Nucleus accumbens (tissue), 56 donors: ENCODE measurements at regions not wholly inside any gene's neighbourhood (a gene's known extent, or its start where the extent isn't known, plus 50 kb on each side); places are given as distances from the start of the nearest gene placed in this dataset.
"Not testable (repeated sequence)": the region's sequence is repeated elsewhere in the genome, so short reads cannot be mapped to it uniquely, and the experiment has no call there.

ENCODE experiments used
- DNase-seq, 56 donors: peaks; one replicate each; lab custom pipeline; 2025; lab: John Stamatoyannopoulos, UW

DNA sequence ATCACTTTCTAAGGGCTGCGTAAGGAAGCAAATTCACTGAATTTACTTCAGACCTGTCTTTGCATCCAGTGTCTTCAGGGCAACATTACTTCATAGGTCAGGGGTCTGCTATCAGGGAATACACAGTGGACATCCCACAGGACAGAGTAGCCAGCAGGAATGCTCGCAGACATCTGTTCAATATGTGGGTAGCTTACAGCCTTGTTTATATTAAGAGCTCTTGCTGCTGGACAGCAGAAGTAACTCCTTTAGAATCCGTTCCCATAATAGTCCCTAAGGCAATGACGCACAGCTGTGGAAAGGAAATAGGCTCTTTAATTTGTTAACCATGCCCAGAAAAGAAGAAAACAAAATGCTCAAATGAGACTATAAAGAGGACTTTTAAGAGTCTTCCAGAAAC is 198.7 kb downstream of the MOXD1 start:
- no peak for DNase-seq

- DNase-seq, result no peak
Observed at GRCh38 chr6:132199343-132199742, 201.9 kb downstream of the MOXD1 start.

GRCh38 chr6:132198896-132199295 is 202.4 kb downstream of the MOXD1 start:
- no peak for DNase-seq

DNA sequence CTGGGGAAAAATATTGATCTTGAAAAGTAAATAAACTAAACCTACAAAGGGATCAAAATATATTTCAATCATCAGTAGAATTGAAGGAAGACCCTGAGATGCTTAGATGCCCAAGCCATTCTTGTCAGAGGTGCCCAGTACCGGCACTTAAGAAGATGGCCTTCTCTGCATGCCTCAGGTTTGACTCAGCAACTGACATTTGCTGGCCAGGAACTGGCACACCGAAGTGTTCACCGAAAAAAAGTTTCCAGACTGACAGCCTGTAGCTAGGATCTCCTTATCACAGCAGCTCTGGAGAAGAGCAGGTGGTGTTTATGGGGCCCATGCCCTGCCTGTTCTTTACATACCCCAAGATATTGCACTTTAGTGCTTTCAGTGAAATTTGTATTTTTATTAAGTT is 203.2 kb downstream of the MOXD1 start:
- DNase-seq, result no peak

DNA sequence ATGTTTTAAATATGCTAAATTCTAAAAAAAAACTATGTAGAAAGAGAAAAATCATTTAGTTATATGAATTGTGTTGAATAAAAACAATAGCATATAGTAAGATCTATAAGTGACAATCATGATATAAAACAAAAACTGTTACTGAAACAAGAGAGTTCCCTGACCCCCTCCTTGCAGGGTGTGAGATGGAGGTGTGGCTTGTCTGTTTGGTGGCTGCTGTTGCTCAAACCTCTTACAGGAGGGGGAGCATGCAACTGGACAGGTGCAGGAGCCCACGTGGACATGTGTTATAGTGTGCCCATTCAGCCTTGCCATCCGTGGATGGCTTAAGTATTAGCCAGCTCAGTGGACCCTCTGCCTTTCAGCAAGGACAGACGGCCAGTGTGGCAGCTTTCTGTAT is 206.7 kb downstream of the MOXD1 start:
- no peak for DNase-seq

GRCh38 chr6:132192631-132193030 is 208.6 kb downstream of the MOXD1 start:
- no peak for DNase-seq

GRCh38 chr6:132190815-132191175 is 210.5 kb downstream of the MOXD1 start:
- DNase-seq, result no peak

- DNase-seq, result no peak
Observed at GRCh38 chr6:132190097-132190814, 211.0 kb downstream of the MOXD1 start.

DNA sequence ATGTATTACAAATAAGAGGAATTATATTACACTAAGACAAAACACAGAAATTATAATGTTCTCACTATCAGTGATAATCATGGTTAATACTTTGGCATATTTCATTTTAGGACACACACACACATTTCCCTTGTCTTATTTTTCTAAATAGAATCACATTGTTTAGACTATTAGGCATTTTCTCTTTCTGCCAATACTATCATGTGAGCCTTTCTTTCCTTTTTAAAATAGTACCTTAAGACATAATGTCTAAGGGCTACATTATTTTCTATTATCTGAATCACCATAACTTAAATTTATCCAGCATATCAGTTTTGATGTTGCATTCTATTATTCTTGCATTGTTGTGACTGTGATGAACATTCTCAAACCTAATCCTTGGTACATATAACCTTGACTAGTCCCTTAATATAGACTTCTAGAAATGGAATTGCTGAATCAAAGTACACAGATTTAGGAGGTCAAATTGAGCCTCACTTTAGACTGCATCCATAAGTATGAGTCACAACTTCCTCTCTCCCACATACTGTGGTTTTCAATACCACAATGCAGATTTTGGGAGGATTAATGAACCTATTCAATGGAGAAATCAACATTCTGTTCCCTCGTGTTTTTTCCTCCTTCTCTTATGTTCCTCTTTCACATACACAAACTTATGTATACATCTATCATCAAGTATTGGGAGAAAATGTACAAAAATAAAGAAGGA is 212.6 kb downstream of the MOXD1 start:
- DNase-seq, result no peak

DNA sequence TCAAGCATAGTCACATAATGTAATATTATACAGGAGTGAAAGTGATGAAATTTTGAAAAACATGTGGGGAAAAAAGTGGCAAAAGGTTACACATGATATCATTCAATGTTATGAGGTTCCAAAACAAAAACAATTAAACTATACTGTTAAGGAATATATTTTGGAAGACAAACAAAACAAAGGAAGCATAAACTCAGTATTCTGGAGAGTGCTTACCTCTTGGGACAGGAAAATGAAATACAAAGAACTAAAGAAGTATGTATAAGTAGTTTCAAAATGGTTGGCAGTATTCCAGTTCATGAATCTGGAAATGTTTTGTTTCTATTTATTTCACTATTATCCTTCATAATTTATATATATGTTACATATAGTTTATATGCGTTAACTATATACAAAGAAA is 213.5 kb downstream of the MOXD1 start:
- DNase-seq, result no peak

GRCh38 chr6:132184966-132185365 is 216.3 kb downstream of the MOXD1 start:
- DNase-seq, result not testable (repeated sequence)

GRCh38 chr6:132179955-132180354 is 221.3 kb downstream of the MOXD1 start:
- DNase-seq, result no peak

DNA sequence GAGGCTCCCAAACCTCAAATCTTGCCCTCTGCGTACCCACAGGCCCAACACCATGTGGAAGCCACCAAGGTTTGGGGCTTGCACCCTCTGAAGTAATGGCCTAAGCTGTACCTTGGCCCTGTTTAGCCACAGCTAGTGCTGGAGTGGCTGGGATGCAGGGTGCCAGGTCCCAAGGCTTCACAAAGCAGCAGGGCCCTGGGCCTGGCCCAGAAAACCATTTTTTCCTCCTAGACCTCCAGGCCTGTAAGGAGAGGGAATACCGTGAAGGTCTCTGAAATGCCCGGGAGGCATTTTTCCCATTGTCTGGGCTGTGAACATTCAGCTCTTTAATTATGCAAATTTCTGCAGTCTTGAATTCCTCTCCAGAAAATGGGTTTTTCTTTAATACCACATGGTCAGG is 223.7 kb upstream of the CCN2 start:
- no peak for DNase-seq

DNA sequence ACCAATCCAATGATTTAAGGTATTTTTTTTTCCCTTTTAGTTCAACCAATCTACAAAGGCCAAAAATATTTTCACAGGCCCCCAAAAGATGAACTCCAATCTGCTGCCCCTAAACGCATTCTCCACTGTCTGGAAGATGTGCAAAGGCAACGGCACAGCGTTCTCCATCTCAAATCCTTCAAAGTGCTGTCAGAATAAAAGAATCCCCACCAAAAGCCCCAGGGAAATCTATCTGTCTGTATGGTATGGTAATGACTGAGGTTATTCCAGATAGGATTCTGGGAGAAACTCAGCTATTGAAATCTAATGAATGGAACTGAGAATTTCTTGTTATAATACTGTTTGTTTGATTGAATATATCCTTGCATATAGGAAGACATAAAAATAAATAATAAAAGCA is 217.8 kb upstream of the CCN2 start:
- no peak for DNase-seq

GRCh38 chr6:132167929-132168892 is 217.0 kb upstream of the CCN2 start:
- DNase-seq, result no peak

GRCh38 chr6:132166526-132167051 is 215.4 kb upstream of the CCN2 start:
- no peak for DNase-seq

DNA sequence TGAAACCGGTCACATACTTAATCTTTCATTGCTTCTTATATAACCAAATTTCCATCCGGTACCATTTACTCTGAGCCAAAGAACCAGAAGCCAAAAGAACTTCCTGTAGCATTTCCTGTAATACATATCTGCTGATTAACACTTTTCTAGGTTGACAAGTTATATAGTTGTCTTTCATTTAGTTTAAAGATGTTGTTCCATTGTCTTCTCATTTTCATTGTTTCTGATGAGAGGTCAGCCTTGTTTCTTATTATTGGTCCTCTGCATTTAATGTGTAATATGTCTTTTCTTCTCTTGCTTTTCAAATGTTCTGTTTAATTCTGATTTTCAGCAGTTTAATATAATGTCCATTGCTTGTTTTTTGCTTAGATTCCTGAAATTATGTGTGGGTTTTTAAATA is 214.5 kb upstream of the CCN2 start:
- no peak for DNase-seq

DNA sequence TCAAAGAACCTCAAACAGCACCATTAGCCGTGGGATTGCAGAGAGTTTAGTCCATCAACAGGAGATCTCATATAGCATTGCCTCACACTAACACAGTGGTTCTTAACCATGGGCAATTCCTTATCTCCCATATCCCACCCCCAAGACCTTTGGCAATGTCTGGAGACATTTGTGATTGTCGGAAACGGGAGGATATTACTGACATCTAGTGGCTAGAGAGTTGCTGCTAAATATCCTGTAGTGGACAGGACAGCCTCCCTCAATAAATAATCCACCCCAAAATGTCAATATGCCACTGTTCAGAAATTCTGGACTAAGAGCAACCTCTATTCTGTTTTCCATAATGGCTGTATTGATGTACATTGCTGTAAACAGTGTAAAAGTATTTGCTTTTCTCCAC is 210.1 kb upstream of the CCN2 start:
- DNase-seq, result peak in 2 of 56 donors; percentile 2 to 3

DNA sequence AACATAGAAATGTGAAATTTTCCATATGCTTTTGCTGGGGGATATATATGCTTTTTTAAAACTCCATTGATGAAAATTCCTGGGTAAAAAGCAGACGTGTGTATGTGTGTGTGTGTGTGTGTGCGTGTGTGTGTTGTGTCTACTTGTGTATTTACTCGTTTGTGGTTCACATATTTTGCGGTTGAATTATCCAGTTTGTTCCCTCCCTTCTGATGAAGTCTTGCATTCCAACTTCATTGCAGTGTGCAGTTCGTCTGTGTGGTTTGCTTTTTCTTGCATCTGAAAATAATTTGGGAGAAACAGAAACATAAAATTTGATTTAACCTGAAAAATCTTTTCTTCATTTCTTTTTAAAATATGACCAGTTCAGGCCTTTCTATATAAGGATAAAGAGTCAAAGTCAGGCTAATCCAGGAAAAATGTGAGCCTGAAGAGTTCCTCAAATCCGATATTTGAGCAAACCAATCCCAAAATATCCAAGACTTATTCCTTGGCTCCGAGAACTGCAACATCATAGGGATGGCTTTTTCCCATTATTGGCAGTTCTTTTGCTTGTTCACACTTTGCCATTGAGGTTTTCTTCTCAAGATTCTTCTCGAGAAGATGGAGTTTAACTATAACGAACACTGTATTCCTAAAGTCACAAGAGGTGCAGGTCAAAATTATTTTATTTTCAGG is 202.2 kb upstream of the CCN2 start:
- no peak for DNase-seq

GRCh38 chr6:132147530-132148011 is 196.4 kb upstream of the CCN2 start:
- no peak for DNase-seq
